Motor neuron (in vitro differentiated cells): ENCODE measurements at regions not wholly inside any gene's neighbourhood (a gene's known extent, or its start where the extent isn't known, plus 50 kb on each side); places are given as distances from the start of the nearest gene placed in this dataset.

ENCODE experiments used
- ATAC-seq, 8 experiments: fragments of 200-7000 bp; cut with Tn5 transposase; replicated peaks in 6 of 8; 2 replicates each; pipeline ENCODE4 v1.8.0; 2021; ENCODE audit warnings: mild to moderate bottlenecking in 8 of 8, moderate library complexity in 8 of 8
- H3K27ac ChIP-seq, 2 donors: fragments of 250-450 bp; sonication (Bioruptor Pico); 2 replicates each; pipeline ENCODE4 v1.9.0; 2021; ENCODE audit warnings: antibody characterized with exemption in 2 of 2, mild to moderate bottlenecking in 2 of 2, moderate library complexity in 1 of 2
- H3K4me1 ChIP-seq, 2 donors: fragments of 250-450 bp; sonication (Bioruptor Pico); replicated peaks in 1 of 2; 2 replicates each; pipeline ENCODE4 v1.6.1; 2021; ENCODE audit warnings: antibody characterized with exemption in 2 of 2, mild to moderate bottlenecking in 2 of 2, moderate library complexity in 1 of 2
- H3K4me3 ChIP-seq, 5 donors: fragments of 250-450 bp; sonication (Bioruptor Pico); 2 replicates each; pipeline ENCODE4 v1.9.0; 2021; ENCODE audit warnings: antibody characterized with exemption in 5 of 5, mild to moderate bottlenecking in 5 of 5, moderate library complexity in 4 of 5
- WGBS, 10 experiments: fragments of 450-650 bp; shearing (Covaris generic); methylation state at CpG; one replicate each; pipeline ENCODE4 v1.0.0; 2022; 5-methylcytosine and 5-hydroxymethylcytosine counted together
- in situ Hi-C, 9 experiments: fragments of 400-800 bp; cut with MboI; loops; one replicate each; pipeline ENCODE4 v1.15.0; 2021; ENCODE audit warnings: low sequenced_read_pairs in 9 of 9, low pct_unique_long_range_greater_than_20kb in 2 of 9; ENCODE audit not compliant: unreplicated experiment in 9 of 9

- 0 to 83% (median 77%) methylated on average over 1 to 2 of the region's 2 CpGs; no CpG with 5 or more reads in 4 of the 10 experiments for WGBS, 10 experiments
- no peak for ATAC-seq
- no peak overlapping the region for H3K27ac ChIP-seq
- H3K4me3 ChIP-seq: no peak overlapping the region
- no peaks in the 10 kb centered on the region for H3K4me1 ChIP-seq
- in situ Hi-C loops: no loop called here
Observed at GRCh38 chr2:20897874-20898453, 75.1 kb upstream of the LDAH start.

GRCh38 chr2:20897047-20897446, 74.1 kb upstream of the LDAH start:
- WGBS, 10 experiments: 0 to 71% (median 32%) methylated on average over 1 to 3 of the region's 3 CpGs
- no peak for ATAC-seq
- H3K27ac ChIP-seq: no peak overlapping the region
- H3K4me1 ChIP-seq: no peaks in the 10 kb centered on the region
- no peak overlapping the region for H3K4me3 ChIP-seq
- in situ Hi-C loops: no loop called here

- no peak overlapping the region for H3K4me3 ChIP-seq
- WGBS, 10 experiments: 0 to 53% (median 27%) methylated on average over 1 to 3 of the region's 5 CpGs; no CpG with 5 or more reads in 3 of the 10 experiments
- in situ Hi-C loops: no loop called here
- H3K27ac ChIP-seq: no peak overlapping the region
- no peak for ATAC-seq
- no peaks in the 10 kb centered on the region for H3K4me1 ChIP-seq
Observed at GRCh38 chr2:20884829-20885228, 61.9 kb upstream of the LDAH start.

GRCh38 chr2:20882466-20883170, 59.7 kb upstream of the LDAH start:
- Histone ChIP-seq H3K4me1 (no peaks in the 10 kb centered on the region), H3K4me3 (no peak overlapping the region), H3K27ac (no peak overlapping the region)
- ATAC-seq: no peak
- in situ Hi-C loops: no loop called here
- WGBS, 10 experiments: 0 to 56% (median 20%) methylated on average over 1 to 4 of the region's 4 CpGs; no CpG with 5 or more reads in 1 of the 10 experiments

GRCh38 chr2:20880221-20880771, 57.4 kb upstream of the LDAH start:
- Histone ChIP-seq H3K4me3 (no peak overlapping the region), H3K27ac (no peak overlapping the region), H3K4me1 (no peaks in the 10 kb centered on the region)
- 39 to 93% (median 68%) methylated on average over 1 to 7 of the region's 13 CpGs; no CpG with 5 or more reads in 3 of the 10 experiments for WGBS, 10 experiments
- in situ Hi-C loops: no loop called here
- ATAC-seq: no peak

GRCh38 chr2:20879221-20879620, 56.3 kb upstream of the LDAH start:
- WGBS, 10 experiments: 33 to 83% (median 60%) methylated on average over 1 to 2 of the region's 5 CpGs; no CpG with 5 or more reads in 5 of the 10 experiments
- no peak overlapping the region for H3K4me3 ChIP-seq
- H3K4me1 ChIP-seq: no peaks in the 10 kb centered on the region
- in situ Hi-C loops: no loop called here
- no peak for ATAC-seq
- H3K27ac ChIP-seq: no peak overlapping the region

GRCh38 chr2:20877960-20878359, 55.1 kb upstream of the LDAH start:
- Histone ChIP-seq H3K4me1 (no peaks in the 10 kb centered on the region), H3K27ac (no peak overlapping the region), H3K4me3 (no peak overlapping the region)
- in situ Hi-C loops: no loop called here
- 0 to 25% (median 19%) methylated on average over 1 to 2 of the region's 2 CpGs; no CpG with 5 or more reads in 3 of the 10 experiments for WGBS, 10 experiments
- no peak for ATAC-seq
